GF-D8 (cell line): ENCODE measurements at regions not wholly inside any gene's neighbourhood (a gene's known extent, or its start where the extent isn't known, plus 50 kb on each side); places are given as distances from the start of the nearest gene placed in this dataset.

Source experiments
- DNase-seq: peaks from one replicate; lab custom pipeline; 2025; lab: John Stamatoyannopoulos, UW

- no peak for DNase-seq
Measured at GRCh38 chr1:79124756-79125155, 118.2 kb upstream of the ADGRL4 start.

- no peak for DNase-seq
Measured at GRCh38 chr1:79122521-79122920, 116.0 kb upstream of the ADGRL4 start.

DNA sequence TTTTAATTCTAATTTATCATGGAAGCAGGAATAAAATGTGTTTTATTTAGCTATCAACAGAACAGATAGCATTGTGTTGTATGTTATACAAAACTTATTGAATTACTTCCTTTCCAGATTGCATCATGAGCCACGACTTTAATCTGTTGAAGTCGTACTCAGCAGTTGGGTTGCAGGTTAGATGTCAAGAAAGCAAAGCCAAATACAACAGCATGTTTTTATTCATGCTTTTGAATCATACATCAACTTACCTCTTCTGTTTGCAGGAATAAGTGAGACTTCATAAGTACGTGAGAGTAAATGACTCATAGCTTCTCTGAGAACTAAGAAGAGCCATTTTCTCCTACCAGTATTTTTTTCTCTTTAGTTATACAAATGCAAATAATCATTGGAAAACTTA is 110.8 kb upstream of the ADGRL4 start:
- DNase-seq, result no peak

DNA sequence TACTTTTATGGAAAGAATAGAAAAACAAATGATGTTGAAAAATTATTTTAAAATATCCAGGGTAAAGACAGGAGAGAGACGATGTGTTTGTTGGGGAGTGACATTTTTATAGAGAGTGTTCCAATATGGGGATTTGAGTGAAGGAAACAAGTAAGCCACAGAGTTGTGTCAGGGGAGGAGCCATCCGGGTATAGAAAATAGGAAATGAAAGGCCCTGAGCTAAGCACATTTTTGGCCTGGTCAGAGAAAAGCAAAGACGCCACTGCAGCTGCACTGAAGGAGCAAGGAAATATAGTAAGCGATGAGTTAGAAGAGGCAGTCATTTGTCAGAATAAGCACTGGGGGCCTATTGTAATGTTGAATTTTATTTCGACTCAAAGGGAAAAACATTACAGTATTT is 107.3 kb upstream of the ADGRL4 start:
- DNase-seq, result no peak

DNA sequence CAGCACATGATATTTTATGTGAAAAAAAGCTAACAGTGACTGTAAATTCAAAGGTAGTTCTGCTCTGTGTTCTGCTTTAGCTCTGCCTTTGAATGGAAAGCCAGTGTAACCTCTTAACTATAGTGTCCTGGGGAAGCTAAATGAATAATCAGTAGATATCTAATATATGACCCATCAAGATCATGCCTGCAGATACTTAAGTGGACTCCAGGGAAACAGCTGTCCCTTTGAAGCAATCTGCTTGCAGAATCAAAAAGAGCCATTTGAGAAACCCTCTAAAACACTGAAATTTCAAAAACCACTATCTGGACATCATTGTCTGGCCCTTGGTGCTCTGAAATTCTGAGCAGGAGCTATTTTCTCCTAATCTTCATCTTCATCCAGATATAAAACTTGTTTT is 104.2 kb upstream of the ADGRL4 start:
- DNase-seq, result no peak

DNA sequence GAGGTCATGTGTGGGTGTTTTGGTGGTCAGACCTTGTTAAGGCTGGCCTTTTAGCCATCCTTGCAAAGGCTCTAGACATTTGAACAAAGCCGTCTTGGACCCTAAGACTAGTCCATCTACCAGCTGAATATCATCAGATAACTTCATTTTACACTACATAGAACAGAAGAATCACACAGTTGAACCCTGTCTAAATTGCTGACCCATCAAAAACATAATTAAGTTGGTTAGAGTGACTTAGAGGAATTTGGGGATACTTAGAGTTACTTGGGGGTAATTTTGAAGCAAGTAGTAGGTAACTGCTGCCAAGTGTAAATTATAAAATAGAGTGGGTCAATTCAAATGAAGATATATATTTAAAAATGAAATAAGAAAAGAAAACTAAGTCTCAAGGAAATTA is 102.9 kb upstream of the ADGRL4 start:
- DNase-seq, result no peak

- no peak for DNase-seq
Measured at GRCh38 chr1:79105500-79105899, 99.0 kb upstream of the ADGRL4 start.

DNA sequence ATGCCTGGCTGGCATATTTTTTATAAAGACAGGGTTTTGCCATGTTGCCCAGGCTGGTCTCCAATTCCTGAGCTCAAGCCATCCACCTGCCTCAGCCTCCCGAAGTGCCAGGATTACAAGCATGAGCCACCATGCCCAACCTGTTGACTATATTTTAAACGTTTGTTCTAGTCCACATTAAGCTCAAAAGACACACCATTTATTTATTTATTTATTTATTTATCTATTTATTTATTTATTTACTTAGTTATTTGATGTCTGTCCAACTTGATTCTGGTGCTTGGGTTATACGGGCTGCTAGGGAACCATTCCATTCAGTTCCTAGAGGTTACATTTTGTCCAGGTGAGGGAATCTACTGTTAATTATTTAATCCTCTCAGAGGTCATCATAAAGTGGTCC is 98.1 kb upstream of the ADGRL4 start:
- DNase-seq, result no peak

GRCh38 chr1:79100385-79100784 is 93.9 kb upstream of the ADGRL4 start:
- no peak for DNase-seq

GRCh38 chr1:79090985-79091384 is 84.5 kb upstream of the ADGRL4 start:
- no peak for DNase-seq

DNA sequence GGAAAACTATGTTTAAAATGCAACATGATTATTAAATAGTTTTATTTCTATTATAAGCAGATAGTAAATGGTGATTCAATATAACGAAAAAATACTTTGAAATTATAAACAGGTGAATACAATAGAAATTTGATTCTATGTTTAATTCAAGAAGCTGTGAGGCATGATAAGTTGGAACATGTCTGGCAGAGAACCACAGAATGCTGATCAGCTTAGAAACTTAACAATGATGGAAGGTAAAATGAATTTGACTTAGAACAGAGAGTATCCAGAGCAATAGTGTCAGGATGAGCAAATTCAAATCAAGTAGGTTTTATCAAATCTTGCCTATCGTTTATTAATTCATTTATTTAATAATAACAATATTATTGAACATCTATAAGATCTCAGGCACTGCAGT is 83.4 kb upstream of the ADGRL4 start:
- DNase-seq, result no peak

- no peak for DNase-seq
Measured at GRCh38 chr1:79082233-79082632, 75.7 kb upstream of the ADGRL4 start.

- no peak for DNase-seq
Measured at GRCh38 chr1:79079770-79080169, 73.2 kb upstream of the ADGRL4 start.

DNA sequence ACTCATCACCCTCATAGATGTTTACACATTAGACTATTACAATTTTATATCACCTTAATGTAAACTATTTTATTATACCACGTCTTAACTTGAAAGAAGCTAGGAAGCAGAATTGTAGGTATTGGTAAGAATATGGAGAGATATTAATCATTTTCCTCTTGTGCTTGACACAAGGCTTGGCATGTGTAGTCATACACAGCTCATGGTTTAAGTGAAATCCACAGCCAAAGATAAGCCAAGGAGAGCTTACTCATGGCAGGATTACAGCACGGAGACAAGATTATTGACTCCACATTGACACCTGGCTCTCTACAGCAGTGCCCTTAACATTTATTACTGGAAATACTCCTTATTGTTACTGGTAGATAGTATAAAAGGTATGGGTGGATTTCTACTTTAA is 68.4 kb upstream of the ADGRL4 start:
- DNase-seq, result no peak

DNA sequence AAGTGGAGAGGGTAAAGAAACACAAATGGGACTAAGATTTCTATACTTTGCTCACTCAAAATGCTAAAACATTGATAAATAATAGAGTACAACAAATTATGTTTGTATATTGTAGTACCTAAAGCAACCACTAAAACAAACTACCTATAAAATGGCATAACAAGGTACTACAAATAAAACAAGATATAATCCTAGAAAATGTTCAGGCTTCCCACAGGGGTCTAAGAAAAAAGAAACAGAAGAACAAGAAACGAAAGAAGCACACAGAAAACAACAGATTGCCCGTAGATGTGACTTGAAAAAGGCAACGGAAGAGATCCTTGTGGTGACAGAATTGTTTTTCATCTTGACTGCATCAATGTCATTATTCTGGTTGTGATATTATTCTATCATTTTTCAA is 63.3 kb upstream of the ADGRL4 start:
- DNase-seq, result no peak

DNA sequence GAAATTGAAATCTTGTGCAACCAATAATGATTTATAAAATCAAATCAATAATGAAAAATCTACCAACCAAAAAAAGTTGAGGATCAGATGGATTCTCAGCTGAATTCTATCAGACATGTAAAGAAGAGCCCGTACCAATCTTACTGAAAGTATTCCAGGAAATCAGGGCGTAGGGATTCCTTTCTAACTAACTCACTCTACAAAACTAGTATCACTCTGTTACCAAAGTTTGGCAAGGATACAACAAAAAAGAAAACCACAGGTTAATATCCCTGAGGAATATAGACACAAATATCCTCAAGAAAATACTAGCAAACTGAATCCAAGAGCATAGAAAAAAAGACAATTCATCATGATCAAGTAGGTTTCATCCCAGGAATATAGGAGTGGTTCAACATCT is 52.8 kb upstream of the ADGRL4 start:
- no peak for DNase-seq
